GM23338 (cell line): ENCODE measurements at regions not wholly inside any gene's neighbourhood (a gene's known extent, or its start where the extent isn't known, plus 50 kb on each side); places are given as distances from the start of the nearest gene placed in this dataset.

Experiments used
- ATAC-seq: fragments of 200-7000 bp; cut with Tn5 transposase; 3 replicates; pipeline ENCODE4 v1.9.1; 2020
- DNase-seq: peaks from one replicate; pipeline ENCODE4 v3.0.0-alpha.2; 2015; ENCODE audit warnings: low spot score
- H2AFZ ChIP-seq: fragments of 200-600 bp; sonication (generic); 2 replicates; pipeline ENCODE4 v1.8.0; 2016; ENCODE audit warnings: antibody characterized with exemption, mild to moderate bottlenecking, moderate library complexity
- H3F3A ChIP-seq: fragments of 200-600 bp; sonication (generic); replicated peaks from 2 replicates; pipeline ENCODE4 v1.8.0; 2017; ENCODE audit warnings: antibody characterized with exemption, mixed run types, low read depth
- H3K27ac ChIP-seq: fragments of 200-600 bp; sonication (generic); 2 replicates; pipeline ENCODE4 v1.6.1; 2016; ENCODE audit warnings: low read depth
- H3K27me3 ChIP-seq: fragments of 200-600 bp; sonication (generic); 2 replicates; pipeline ENCODE4 v1.8.0; 2016; ENCODE audit warnings: mild to moderate bottlenecking, mixed run types, moderate library complexity; ENCODE audit not compliant: insufficient read depth
- H3K36me3 ChIP-seq: fragments of 200-600 bp; sonication (generic); 2 replicates; pipeline ENCODE4 v1.8.0; 2016; ENCODE audit warnings: mild to moderate bottlenecking; ENCODE audit not compliant: insufficient read depth
- H3K4me1 ChIP-seq: fragments of 200-600 bp; sonication (generic); 2 replicates; pipeline ENCODE4 v1.8.0; 2016; ENCODE audit warnings: mild to moderate bottlenecking, moderate library complexity; ENCODE audit not compliant: insufficient read depth
- H3K4me2 ChIP-seq: fragments of 200-600 bp; sonication (generic); 2 replicates; pipeline ENCODE4 v1.7.1; 2017; ENCODE audit warnings: mixed run types
- H3K4me3 ChIP-seq: fragments of 200-600 bp; sonication (generic); 2 replicates; pipeline ENCODE4 v1.6.1; 2016; ENCODE audit warnings: mixed run types
- H3K79me2 ChIP-seq: fragments of 200-600 bp; sonication (generic); replicated peaks from 2 replicates; pipeline ENCODE4 v1.8.0; 2017; ENCODE audit warnings: mild to moderate bottlenecking; ENCODE audit not compliant: insufficient read depth
- H3K9me2 ChIP-seq: fragments of 200-600 bp; sonication (generic); 2 replicates; pipeline ENCODE4 v1.8.0; 2017; ENCODE audit not compliant: insufficient read depth
- H4K20me1 ChIP-seq: fragments of 200-600 bp; sonication (generic); replicated peaks from 2 replicates; pipeline ENCODE4 v1.8.0; 2017; ENCODE audit warnings: mild to moderate bottlenecking; ENCODE audit not compliant: insufficient read depth
- H3K27ac Mint-ChIP-seq: 2 replicates; pipeline ENCODE4 v1.8.0; 2020; ENCODE audit warnings: inconsistent platforms, mild to moderate bottlenecking, moderate library complexity, mixed read lengths
- H3K27me3 Mint-ChIP-seq: 3 replicates; pipeline ENCODE4 v1.8.0; 2022; ENCODE audit warnings: low read depth, mild to moderate bottlenecking, moderate library complexity, mixed read lengths, inconsistent platforms; ENCODE audit not compliant: insufficient read depth, poor library complexity
- H3K36me3 Mint-ChIP-seq: 3 replicates; pipeline ENCODE4 v1.8.0; 2021; ENCODE audit warnings: low read depth, mild to moderate bottlenecking, inconsistent platforms, moderate library complexity, mixed read lengths
- H3K4me1 Mint-ChIP-seq: 3 replicates; pipeline ENCODE4 v1.8.0; 2020; ENCODE audit warnings: mild to moderate bottlenecking, inconsistent platforms, mixed read lengths
- H3K4me3 Mint-ChIP-seq: 3 replicates; pipeline ENCODE4 v1.8.0; 2021; ENCODE audit warnings: moderate library complexity, mild to moderate bottlenecking, inconsistent platforms, mixed read lengths
- H3K9me3 Mint-ChIP-seq: 3 replicates; pipeline ENCODE4 v1.8.0; 2020; ENCODE audit warnings: moderate library complexity, mild to moderate bottlenecking, inconsistent platforms, mixed read lengths
- CTCF ChIP-seq, 2 experiments: fragments of 200-600 bp in 1 of 2; sonication (generic) in 1 of 2; conservative IDR thresholded peaks; 2 replicates each; pipeline versions ENCODE4 v1.5.1 to v1.6.1; 2016 to 2017; ENCODE audit warnings: antibody characterized with exemption in 2 of 2, low read depth in 2 of 2, mild to moderate bottlenecking in 2 of 2, moderate library complexity in 1 of 2
- EZH2phosphoT487 ChIP-seq: fragments of 200-600 bp; sonication (generic); IDR thresholded peaks from one replicate; pipeline ENCODE4 v1.8.1; 2018; ENCODE audit warnings: antibody characterized with exemption; ENCODE audit not compliant: unreplicated experiment
- JUNB ChIP-seq: IDR thresholded peaks from one replicate; pipeline ENCODE4 v1.6.1; 2016; ENCODE audit warnings: antibody characterized with exemption; ENCODE audit not compliant: unreplicated experiment
- POLR2AphosphoS5 ChIP-seq: IDR thresholded peaks from 2 replicates; pipeline ENCODE4 v1.6.1; 2016; ENCODE audit warnings: antibody characterized with exemption, low read depth
- REST ChIP-seq: IDR thresholded peaks from one replicate; pipeline ENCODE4 v1.6.1; 2018; ENCODE audit warnings: antibody characterized with exemption; ENCODE audit not compliant: unreplicated experiment
- STAT1 ChIP-seq: IDR thresholded peaks from one replicate; pipeline ENCODE4 v1.6.1; 2016; ENCODE audit warnings: antibody characterized with exemption; ENCODE audit not compliant: unreplicated experiment
- ZNF114 ChIP-seq: fragments of 250-450 bp; sonication (Bioruptor Pico); IDR thresholded peaks from 2 replicates; pipeline ENCODE4 v1.5.0; 2020; ENCODE audit warnings: mild to moderate bottlenecking, moderate library complexity
- TF ChIP-seq, protein P1 (sequence below): IDR thresholded peaks from 2 replicates; pipeline ENCODE4 v1.6.1; 2016; ENCODE audit warnings: antibody characterized with exemption

DNA sequence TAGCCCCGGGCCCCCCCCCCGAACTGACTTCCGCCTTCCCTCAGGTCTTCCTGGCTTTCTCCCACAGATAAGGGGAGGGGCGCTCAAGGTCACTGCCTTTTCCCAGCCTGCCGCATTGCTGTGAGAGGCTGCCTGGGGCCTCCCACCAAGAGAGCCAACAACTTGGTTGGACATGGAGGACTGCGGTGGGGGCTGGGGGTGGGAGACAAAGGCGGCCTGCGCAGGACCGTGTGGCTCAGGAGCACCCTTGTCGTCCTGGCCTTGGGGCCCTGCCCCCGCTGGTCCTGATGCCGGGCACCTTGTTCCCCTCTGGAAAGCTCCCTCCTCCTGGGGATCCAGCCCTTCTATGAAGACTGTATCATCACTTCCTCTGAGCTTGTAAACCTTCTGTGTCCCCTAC is 105.6 kb upstream of the FOXF1 start (continued):
- no peak for TF ChIP-seq CTCF (conservative IDR thresholded peaks at IDR 0.05; ENCODE audit: low read depth in 2 of 2)

DNA sequence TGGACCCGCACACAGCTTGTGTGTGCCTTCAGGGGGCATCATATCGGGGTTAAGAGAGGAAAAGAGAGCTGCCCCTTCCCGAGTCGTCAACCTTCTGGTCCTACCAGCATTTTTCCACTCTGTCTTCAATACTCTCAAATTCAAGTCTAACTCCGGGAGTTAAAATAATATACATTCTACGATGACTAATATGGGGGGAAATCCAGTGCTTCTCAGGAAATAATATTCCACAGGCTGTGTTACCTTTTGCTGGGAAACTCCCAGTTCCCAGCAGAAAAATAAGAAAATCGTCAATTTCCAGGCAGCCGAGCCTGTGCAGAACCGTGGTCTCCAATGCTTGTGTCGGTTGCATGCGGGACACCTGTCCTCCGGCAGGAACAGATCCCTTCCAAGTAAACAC is 105.0 kb upstream of the FOXF1 start:
- Histone ChIP-seq H3K79me2 (no peaks in the 10 kb centered on the region), H3K4me1 (no peaks in the 10 kb centered on the region), H3K27ac (no peak overlapping the region), H3K27me3 (no peaks in the 10 kb centered on the region), H3K36me3 (no peaks in the 10 kb centered on the region), H3K4me2 (no peak overlapping the region), H3K4me3 (no peak overlapping the region), H4K20me1 (no peaks in the 10 kb centered on the region), H3K9me2 (no peaks in the 10 kb centered on the region; the same call in 1 of the 2 replicates), H2AFZ (0 out of 2 replicates have a peak overlapping the region, but pooled peaks have one; percentile 43), H3F3A (no peaks in the 10 kb centered on the region)
- Mint-ChIP-seq H3K4me1 (peaks cover 26% of the 10 kb centered on the region), H3K27me3 (peaks cover 7% of the 10 kb centered on the region), H3K9me3 (no peaks in the 10 kb centered on the region; the same call in 2 of the 3 replicates), H3K27ac (no peak overlapping the region), H3K36me3 (no peaks in the 10 kb centered on the region; the same call in 2 of the 3 replicates), H3K4me3 (no peak overlapping the region)
- DNase-seq (no peak), ATAC-seq (no peak)
- TF ChIP-seq EZH2phosphoT487 (no peak), JUNB (no peak), REST (no peak), POLR2AphosphoS5 (no peak), ZNF114 (CRISPR knock-in tag) (no peak), CTCF (conservative IDR thresholded peaks at IDR 0.05; ENCODE audit: low read depth in 2 of 2) (no peak), STAT1 (no peak)
- TF ChIP-seq, protein P1, sequence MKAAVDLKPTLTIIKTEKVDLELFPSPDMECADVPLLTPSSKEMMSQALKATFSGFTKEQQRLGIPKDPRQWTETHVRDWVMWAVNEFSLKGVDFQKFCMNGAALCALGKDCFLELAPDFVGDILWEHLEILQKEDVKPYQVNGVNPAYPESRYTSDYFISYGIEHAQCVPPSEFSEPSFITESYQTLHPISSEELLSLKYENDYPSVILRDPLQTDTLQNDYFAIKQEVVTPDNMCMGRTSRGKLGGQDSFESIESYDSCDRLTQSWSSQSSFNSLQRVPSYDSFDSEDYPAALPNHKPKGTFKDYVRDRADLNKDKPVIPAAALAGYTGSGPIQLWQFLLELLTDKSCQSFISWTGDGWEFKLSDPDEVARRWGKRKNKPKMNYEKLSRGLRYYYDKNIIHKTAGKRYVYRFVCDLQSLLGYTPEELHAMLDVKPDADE, result no peak
